HuH-7 (cell line): ENCODE measurements at regions not wholly inside any gene's neighbourhood (a gene's known extent, or its start where the extent isn't known, plus 50 kb on each side); places are given as distances from the start of the nearest gene placed in this dataset.
A peak's percentile ranks its signal among the peaks of the same experiment; 100 is the strongest.
"Not testable (repeated sequence)": the region's sequence is repeated elsewhere in the genome, so short reads cannot be mapped to it uniquely, and the experiment has no call there.

ENCODE experiments used
- DNase-seq: peaks from one replicate; pipeline ENCODE4 v3.0.0; 2011; ENCODE audit warnings: low spot score

- DNase-seq: no peak
These were observed 142.1 kb upstream of the RSPO3 start for GRCh38 chr6:126976253-126976797.

- no peak for DNase-seq
These were observed 134.7 kb upstream of the RSPO3 start for GRCh38 chr6:126983779-126984178.

- DNase-seq: not testable (repeated sequence)
These were observed 130.3 kb upstream of the RSPO3 start for GRCh38 chr6:126988125-126988524.

- DNase-seq: no peak
These were observed 117.8 kb upstream of the RSPO3 start for GRCh38 chr6:127000631-127001030.

GRCh38 chr6:127013865-127014264 lies 104.6 kb upstream of the RSPO3 start:
- no peak for DNase-seq

- DNase-seq: no peak
These were observed 102.6 kb upstream of the RSPO3 start for GRCh38 chr6:127015858-127016257.

- no peak for DNase-seq
These were observed 98.6 kb upstream of the RSPO3 start for GRCh38 chr6:127019828-127020227.

- peak; percentile 17 for DNase-seq
These were observed 96.2 kb upstream of the RSPO3 start for GRCh38 chr6:127022302-127022701.

GRCh38 chr6:127023001-127023778 lies 95.3 kb upstream of the RSPO3 start:
- peak; percentile 34 for DNase-seq

- no peak for DNase-seq
These were observed 92.2 kb upstream of the RSPO3 start for GRCh38 chr6:127026247-127026646.

- no peak for DNase-seq
These were observed 88.4 kb upstream of the RSPO3 start for GRCh38 chr6:127030111-127030510.

GRCh38 chr6:127030836-127031235 lies 87.6 kb upstream of the RSPO3 start:
- no peak for DNase-seq

- DNase-seq: no peak
These were observed 87.0 kb upstream of the RSPO3 start for GRCh38 chr6:127031511-127031910.

- no peak for DNase-seq
These were observed 85.5 kb upstream of the RSPO3 start for GRCh38 chr6:127032971-127033370.

GRCh38 chr6:127051571-127052260 lies 66.8 kb upstream of the RSPO3 start:
- DNase-seq: no peak

- DNase-seq: no peak
These were observed 65.2 kb upstream of the RSPO3 start for GRCh38 chr6:127053032-127053874.

GRCh38 chr6:127053875-127054235 lies 64.6 kb upstream of the RSPO3 start:
- no peak for DNase-seq

- DNase-seq: no peak
These were observed 60.4 kb upstream of the RSPO3 start for GRCh38 chr6:127058027-127058426.

- DNase-seq: no peak
These were observed 59.5 kb upstream of the RSPO3 start for GRCh38 chr6:127058936-127059335.
